OCI-LY1 (cell line): ENCODE measurements at regions not wholly inside any gene's neighbourhood (a gene's known extent, or its start where the extent isn't known, plus 50 kb on each side); places are given as distances from the start of the nearest gene placed in this dataset.

Experiments used
- H2AFZ ChIP-seq: fragments of 200-600 bp; sonication (generic), shearing (Covaris generic); 2 replicates; pipeline ENCODE4 v1.6.0; 2014; ENCODE audit warnings: antibody characterized with exemption, mild to moderate bottlenecking, low read length
- H3F3A ChIP-seq: fragments of 200-600 bp; sonication (generic), shearing (Covaris generic); 2 replicates; pipeline ENCODE4 v1.6.0; 2014; ENCODE audit warnings: mild to moderate bottlenecking, antibody characterized with exemption, low read length, moderate library complexity; ENCODE audit not compliant: insufficient read depth
- H3K27ac ChIP-seq: fragments of 200-600 bp; sonication (generic); 2 replicates; pipeline ENCODE4 v1.5.1; 2014; ENCODE audit warnings: low read length, mixed run types, mild to moderate bottlenecking, low read depth; ENCODE audit not compliant: poor library complexity, severe bottlenecking
- H3K27me3 ChIP-seq: fragments of 200-600 bp; sonication (generic); 2 replicates; pipeline ENCODE4 v1.6.0; 2014; ENCODE audit warnings: antibody characterized with exemption, mild to moderate bottlenecking, low read length, moderate library complexity; ENCODE audit not compliant: insufficient read depth
- H3K36me3 ChIP-seq: fragments of 200-600 bp; sonication (generic); 2 replicates; pipeline ENCODE4 v1.6.1; 2014; ENCODE audit warnings: mild to moderate bottlenecking, antibody characterized with exemption, low read length, moderate library complexity, mixed read lengths; ENCODE audit not compliant: insufficient read depth
- H3K4me1 ChIP-seq: fragments of 200-600 bp; sonication (generic); 2 replicates; pipeline ENCODE4 v1.5.1; 2014; ENCODE audit warnings: mild to moderate bottlenecking, low read length, moderate library complexity; ENCODE audit not compliant: insufficient read depth, severe bottlenecking
- H3K4me2 ChIP-seq: fragments of 200-600 bp; sonication (generic), shearing (Covaris generic); 2 replicates; pipeline ENCODE4 v1.6.1; 2014; ENCODE audit warnings: low read length
- H3K4me3 ChIP-seq: fragments of 200-600 bp; sonication (generic); 2 replicates; pipeline ENCODE4 v1.5.1; 2014; ENCODE audit warnings: low read length, low read depth, mild to moderate bottlenecking, mixed read lengths; ENCODE audit not compliant: poor library complexity, severe bottlenecking
- H3K79me2 ChIP-seq: fragments of 200-600 bp; shearing (Covaris generic); 2 replicates; pipeline ENCODE4 v1.6.1; 2016; ENCODE audit warnings: mixed run types, low read length, mixed read lengths; ENCODE audit not compliant: insufficient read depth
- H3K9ac ChIP-seq: fragments of 200-600 bp; sonication (generic), shearing (Covaris generic); 2 replicates; pipeline ENCODE4 v1.6.1; 2014; ENCODE audit warnings: mild to moderate bottlenecking, low read length, mixed read lengths
- H3K9me2 ChIP-seq: fragments of 200-600 bp; sonication (generic), shearing (Covaris generic); 2 replicates; pipeline ENCODE4 v1.6.1; 2014; ENCODE audit warnings: low read depth, mild to moderate bottlenecking, low read length, mixed read lengths
- H3K9me3 ChIP-seq: fragments of 200-600 bp; shearing (Covaris generic); 2 replicates; pipeline ENCODE4 v1.6.1; 2014; ENCODE audit warnings: low read length, mixed read lengths
- H4K20me1 ChIP-seq: fragments of 200-600 bp; sonication (generic), shearing (Covaris generic); 2 replicates; pipeline ENCODE4 v1.6.0; 2016; ENCODE audit warnings: mild to moderate bottlenecking, low read length; ENCODE audit not compliant: insufficient read depth
- EZH2 ChIP-seq: fragments of 200-600 bp; sonication (generic), shearing (Covaris generic); IDR thresholded peaks from 2 replicates; pipeline ENCODE4 v1.8.0; 2017; ENCODE audit warnings: borderline replicate concordance, mixed run types, mild to moderate bottlenecking, antibody characterized with exemption, low read length, moderate library complexity, mixed read lengths
- TF ChIP-seq, protein P1 (sequence below): fragments of 200-600 bp; sonication (generic), shearing (Covaris generic); IDR thresholded peaks from 2 replicates; pipeline ENCODE4 v1.5.1; 2017; ENCODE audit warnings: mild to moderate bottlenecking, antibody characterized with exemption, low read length, moderate library complexity, mixed read lengths

DNA sequence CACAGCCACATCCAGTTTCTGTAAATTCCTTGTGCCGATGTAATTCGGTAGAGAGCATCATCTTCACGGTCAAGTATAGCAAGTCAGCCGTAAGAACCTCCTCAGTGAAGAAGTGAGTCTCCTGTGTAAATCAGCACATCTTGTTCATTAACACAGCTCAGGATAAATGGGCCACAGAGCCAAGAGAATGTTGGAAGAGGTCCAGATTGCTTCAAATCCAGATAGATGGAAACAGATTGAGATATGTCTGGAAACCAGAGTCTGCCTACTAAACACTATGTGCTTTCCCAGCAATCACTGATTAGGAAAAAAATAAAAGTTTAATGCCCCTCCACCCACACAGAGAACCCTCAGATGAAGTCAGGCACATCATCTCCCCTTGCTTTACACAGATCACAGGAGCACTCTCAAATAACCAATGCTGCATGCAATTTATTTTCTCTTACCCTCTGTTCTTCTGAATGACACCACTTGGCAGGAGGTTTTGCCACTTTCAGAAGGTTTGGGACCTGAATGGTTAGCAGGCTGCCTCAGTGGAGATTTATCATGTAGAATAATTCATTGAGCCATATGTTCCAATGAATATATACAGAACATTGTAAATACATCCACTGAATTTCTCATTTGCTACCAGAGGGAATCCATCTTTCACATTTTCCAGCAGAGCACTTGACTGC, 357.7 kb downstream of the C4orf33 start:
- TF ChIP-seq, protein P1, sequence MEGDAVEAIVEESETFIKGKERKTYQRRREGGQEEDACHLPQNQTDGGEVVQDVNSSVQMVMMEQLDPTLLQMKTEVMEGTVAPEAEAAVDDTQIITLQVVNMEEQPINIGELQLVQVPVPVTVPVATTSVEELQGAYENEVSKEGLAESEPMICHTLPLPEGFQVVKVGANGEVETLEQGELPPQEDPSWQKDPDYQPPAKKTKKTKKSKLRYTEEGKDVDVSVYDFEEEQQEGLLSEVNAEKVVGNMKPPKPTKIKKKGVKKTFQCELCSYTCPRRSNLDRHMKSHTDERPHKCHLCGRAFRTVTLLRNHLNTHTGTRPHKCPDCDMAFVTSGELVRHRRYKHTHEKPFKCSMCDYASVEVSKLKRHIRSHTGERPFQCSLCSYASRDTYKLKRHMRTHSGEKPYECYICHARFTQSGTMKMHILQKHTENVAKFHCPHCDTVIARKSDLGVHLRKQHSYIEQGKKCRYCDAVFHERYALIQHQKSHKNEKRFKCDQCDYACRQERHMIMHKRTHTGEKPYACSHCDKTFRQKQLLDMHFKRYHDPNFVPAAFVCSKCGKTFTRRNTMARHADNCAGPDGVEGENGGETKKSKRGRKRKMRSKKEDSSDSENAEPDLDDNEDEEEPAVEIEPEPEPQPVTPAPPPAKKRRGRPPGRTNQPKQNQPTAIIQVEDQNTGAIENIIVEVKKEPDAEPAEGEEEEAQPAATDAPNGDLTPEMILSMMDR, result no peak
- no peak for TF ChIP-seq EZH2
- Histone ChIP-seq H3K36me3 (no peaks in the 10 kb centered on the region), H3K27me3 (no peaks in the 10 kb centered on the region), H3K4me1 (no peaks in the 10 kb centered on the region), H3K9me3 (no peaks in the 10 kb centered on the region), H3K27ac (no peak overlapping the region), H3K9me2 (no peaks in the 10 kb centered on the region), H3K4me2 (no peak overlapping the region), H3K9ac (no peak overlapping the region), H2AFZ (no peak overlapping the region), H3K4me3 (no peak overlapping the region), H4K20me1 (no peaks in the 10 kb centered on the region), H3F3A (no peaks in the 10 kb centered on the region), H3K79me2 (no peaks in the 10 kb centered on the region)

DNA sequence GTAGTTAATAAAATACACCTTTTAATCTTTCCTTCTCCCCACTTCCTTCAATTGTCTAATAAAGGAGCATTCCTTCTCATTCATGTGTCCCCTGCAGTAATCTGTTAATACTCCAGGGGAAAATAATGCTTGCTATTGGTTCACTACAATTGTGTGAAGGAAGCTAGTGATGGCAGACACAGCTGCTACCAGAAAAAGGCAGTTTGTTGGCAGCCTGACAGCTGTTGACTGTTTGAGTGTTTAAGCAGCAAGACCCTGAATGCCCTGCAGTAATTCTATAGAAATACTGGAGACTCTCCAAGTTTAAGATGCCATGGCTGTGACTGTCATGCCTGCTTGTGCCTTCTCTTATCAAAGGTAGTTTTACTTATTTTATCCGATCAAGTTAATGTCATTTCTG, 359.5 kb downstream of the C4orf33 start:
- no peaks in the 10 kb centered on the region for H3K36me3 ChIP-seq
- H3K4me3 ChIP-seq, result no peak overlapping the region
- no peaks in the 10 kb centered on the region for H3K9me2 ChIP-seq
- H2AFZ ChIP-seq, result no peak overlapping the region
- H3K4me1 ChIP-seq, result no peaks in the 10 kb centered on the region
- TF ChIP-seq EZH2, result no peak
- TF ChIP-seq, protein P1, result no peak
- H3K79me2 ChIP-seq, result no peaks in the 10 kb centered on the region
- no peaks in the 10 kb centered on the region for H4K20me1 ChIP-seq
- no peaks in the 10 kb centered on the region for H3K27me3 ChIP-seq
- no peaks in the 10 kb centered on the region for H3K9me3 ChIP-seq
- no peak overlapping the region for H3K9ac ChIP-seq
- no peak overlapping the region for H3K4me2 ChIP-seq
- H3F3A ChIP-seq, result no peaks in the 10 kb centered on the region
- no peak overlapping the region for H3K27ac ChIP-seq

DNA sequence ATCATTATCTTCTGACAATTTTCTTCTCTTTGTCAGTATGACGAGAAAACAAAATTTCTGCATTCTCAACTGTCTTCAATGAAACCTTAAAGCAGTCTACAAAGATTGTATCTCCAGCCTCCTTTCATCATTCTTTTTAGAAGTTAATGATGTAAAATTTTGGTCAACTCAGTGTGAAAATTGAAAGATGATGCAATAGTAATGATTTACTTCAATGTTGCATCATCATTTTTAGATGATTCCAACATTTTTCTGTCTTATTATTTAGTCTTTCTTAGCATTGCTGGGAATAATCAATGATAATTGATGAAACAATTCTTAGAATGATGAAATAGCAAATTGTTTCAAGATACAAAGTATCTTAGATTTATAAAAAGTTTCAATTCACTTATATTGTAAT, 372.7 kb downstream of the C4orf33 start:
- Histone ChIP-seq H2AFZ (no peak overlapping the region), H3K79me2 (no peaks in the 10 kb centered on the region), H3K4me1 (no peaks in the 10 kb centered on the region), H3K9me3 (no peaks in the 10 kb centered on the region), H3K27ac (no peak overlapping the region), H3K4me2 (no peak overlapping the region), H3K36me3 (no peaks in the 10 kb centered on the region), H3K27me3 (no peaks in the 10 kb centered on the region), H4K20me1 (no peaks in the 10 kb centered on the region), H3K9me2 (no peaks in the 10 kb centered on the region), H3F3A (no peaks in the 10 kb centered on the region), H3K4me3 (no peak overlapping the region), H3K9ac (no peak overlapping the region)
- TF ChIP-seq, protein P1, result no peak
- TF ChIP-seq EZH2, result no peak
